ENCODE measurements at regions not wholly inside any gene's neighbourhood (a gene's known extent, or its start where the extent isn't known, plus 50 kb on each side); places are given as distances from the start of the nearest gene placed in this dataset.

DNA sequence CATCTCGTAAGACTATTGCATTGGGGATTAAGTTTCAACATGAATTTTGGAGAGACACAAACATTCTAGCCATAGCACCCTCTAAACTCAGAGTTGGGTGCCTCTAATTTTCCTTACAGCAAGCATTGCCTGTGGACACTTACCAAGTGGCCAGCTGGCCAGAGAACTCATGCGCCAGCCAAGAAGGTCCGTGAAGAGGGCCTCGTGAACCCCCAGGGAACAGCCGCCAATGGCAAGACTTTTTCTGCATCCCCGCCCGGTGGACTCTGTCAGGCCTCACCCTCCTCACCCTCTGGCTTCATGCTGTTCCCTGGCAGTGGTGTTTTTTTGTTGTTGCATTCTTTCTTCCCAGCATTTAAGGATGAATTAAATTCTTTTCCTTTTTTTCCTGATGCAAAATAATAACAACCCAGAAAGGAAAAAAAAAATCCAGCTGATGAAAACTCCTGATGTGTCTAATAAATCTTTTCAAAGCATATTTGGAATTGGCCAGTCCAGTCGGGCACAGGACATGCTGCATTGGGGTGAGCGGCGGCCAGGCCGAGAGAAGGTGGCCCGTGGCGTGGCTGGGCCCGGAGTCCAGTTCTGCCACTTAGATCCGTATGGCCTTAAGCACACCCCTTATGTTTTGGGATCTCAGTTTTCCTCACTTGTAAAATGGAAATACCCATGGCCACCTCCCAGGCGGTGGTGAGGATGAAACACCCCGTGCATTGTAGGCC, 191.9 kb upstream of the DIO3 start:
- H2AFZ ChIP-seq (ENCODE audit: low read depth): no peak overlapping the region
- H4K20me1 ChIP-seq (ENCODE audit: insufficient read depth): no peaks in the 10 kb centered on the region
- no peak overlapping the region for H3K4me2 ChIP-seq
- no peak overlapping the region for H3K27ac ChIP-seq (ENCODE audit: low read depth in 2 of 2, low read length in 1 of 2)
- H3K4me3 ChIP-seq (ENCODE audit: low read depth in 2 of 2, low read length in 1 of 2): no peak overlapping the region
- H3K79me2 ChIP-seq (ENCODE audit: insufficient read depth): no peaks in the 10 kb centered on the region
- H3K27me3 ChIP-seq (ENCODE audit: insufficient read depth): no peaks in the 10 kb centered on the region
- H3K9me2 ChIP-seq: no peaks in the 10 kb centered on the region
- TF ChIP-seq, protein P1, sequence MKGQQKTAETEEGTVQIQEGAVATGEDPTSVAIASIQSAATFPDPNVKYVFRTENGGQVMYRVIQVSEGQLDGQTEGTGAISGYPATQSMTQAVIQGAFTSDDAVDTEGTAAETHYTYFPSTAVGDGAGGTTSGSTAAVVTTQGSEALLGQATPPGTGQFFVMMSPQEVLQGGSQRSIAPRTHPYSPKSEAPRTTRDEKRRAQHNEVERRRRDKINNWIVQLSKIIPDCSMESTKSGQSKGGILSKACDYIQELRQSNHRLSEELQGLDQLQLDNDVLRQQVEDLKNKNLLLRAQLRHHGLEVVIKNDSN (IDR thresholded peaks at IDR 0.05; ENCODE audit: borderline replicate concordance, low read depth): no peak
- TF ChIP-seq, protein P2, sequence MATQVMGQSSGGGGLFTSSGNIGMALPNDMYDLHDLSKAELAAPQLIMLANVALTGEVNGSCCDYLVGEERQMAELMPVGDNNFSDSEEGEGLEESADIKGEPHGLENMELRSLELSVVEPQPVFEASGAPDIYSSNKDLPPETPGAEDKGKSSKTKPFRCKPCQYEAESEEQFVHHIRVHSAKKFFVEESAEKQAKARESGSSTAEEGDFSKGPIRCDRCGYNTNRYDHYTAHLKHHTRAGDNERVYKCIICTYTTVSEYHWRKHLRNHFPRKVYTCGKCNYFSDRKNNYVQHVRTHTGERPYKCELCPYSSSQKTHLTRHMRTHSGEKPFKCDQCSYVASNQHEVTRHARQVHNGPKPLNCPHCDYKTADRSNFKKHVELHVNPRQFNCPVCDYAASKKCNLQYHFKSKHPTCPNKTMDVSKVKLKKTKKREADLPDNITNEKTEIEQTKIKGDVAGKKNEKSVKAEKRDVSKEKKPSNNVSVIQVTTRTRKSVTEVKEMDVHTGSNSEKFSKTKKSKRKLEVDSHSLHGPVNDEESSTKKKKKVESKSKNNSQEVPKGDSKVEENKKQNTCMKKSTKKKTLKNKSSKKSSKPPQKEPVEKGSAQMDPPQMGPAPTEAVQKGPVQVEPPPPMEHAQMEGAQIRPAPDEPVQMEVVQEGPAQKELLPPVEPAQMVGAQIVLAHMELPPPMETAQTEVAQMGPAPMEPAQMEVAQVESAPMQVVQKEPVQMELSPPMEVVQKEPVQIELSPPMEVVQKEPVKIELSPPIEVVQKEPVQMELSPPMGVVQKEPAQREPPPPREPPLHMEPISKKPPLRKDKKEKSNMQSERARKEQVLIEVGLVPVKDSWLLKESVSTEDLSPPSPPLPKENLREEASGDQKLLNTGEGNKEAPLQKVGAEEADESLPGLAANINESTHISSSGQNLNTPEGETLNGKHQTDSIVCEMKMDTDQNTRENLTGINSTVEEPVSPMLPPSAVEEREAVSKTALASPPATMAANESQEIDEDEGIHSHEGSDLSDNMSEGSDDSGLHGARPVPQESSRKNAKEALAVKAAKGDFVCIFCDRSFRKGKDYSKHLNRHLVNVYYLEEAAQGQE (IDR thresholded peaks at IDR 0.05; ENCODE audit: low read depth, low read length): no peak
- TF ChIP-seq NRF1 (IDR thresholded peaks at IDR 0.05; ENCODE audit: low read depth, low read length): no peak
- TF ChIP-seq, protein P3, sequence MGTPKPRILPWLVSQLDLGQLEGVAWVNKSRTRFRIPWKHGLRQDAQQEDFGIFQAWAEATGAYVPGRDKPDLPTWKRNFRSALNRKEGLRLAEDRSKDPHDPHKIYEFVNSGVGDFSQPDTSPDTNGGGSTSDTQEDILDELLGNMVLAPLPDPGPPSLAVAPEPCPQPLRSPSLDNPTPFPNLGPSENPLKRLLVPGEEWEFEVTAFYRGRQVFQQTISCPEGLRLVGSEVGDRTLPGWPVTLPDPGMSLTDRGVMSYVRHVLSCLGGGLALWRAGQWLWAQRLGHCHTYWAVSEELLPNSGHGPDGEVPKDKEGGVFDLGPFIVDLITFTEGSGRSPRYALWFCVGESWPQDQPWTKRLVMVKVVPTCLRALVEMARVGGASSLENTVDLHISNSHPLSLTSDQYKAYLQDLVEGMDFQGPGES (IDR thresholded peaks at IDR 0.05; ENCODE audit: low read depth, low read length): no peak
- no peak for TF ChIP-seq TEAD4 (IDR thresholded peaks at IDR 0.05; ENCODE audit: borderline replicate concordance, insufficient read depth)
- TF ChIP-seq ELF1 (IDR thresholded peaks at IDR 0.05): no peak
- TF ChIP-seq TCF12 (IDR thresholded peaks at IDR 0.05): no peak
- no peak for TF ChIP-seq YY1 (IDR thresholded peaks at IDR 0.05; ENCODE audit: low read depth)
- TF ChIP-seq GATA2 (CRISPR knock-in tag; IDR thresholded peaks at IDR 0.05): no peak
- TF ChIP-seq POLR2AphosphoS5 (IDR thresholded peaks at IDR 0.05; ENCODE audit: low read depth, low read length): no peak
- no peak for TF ChIP-seq FOXJ3 (CRISPR knock-in tag; IDR thresholded peaks at IDR 0.05)
- TF ChIP-seq SMC3 (IDR thresholded peaks at IDR 0.05; ENCODE audit: low read depth, low read length): no peak
- no peaks in the 10 kb centered on the region for H3F3A ChIP-seq (replicated peaks; ENCODE audit: insufficient read depth)
- H3K36me3 ChIP-seq (replicated peaks in 1 of 2; ENCODE audit: control insufficient read depth in 1 of 2, insufficient read depth in 2 of 2, low read length in 1 of 2): no peaks in the 10 kb centered on the region
- peaks cover 0 to 6% of the 10 kb centered on the region in 2 experiments; a peak in 1 of 4 replicates for H3K4me1 ChIP-seq (ENCODE audit: control insufficient read depth in 1 of 2, insufficient read depth in 2 of 2, low read depth in 1 of 2, low read length in 1 of 2)
- POLR2A ChIA-PET: no interaction called here
- no peak for DNase-seq
- no peak overlapping the region for H3K9ac ChIP-seq
- CTCF ChIA-PET: no interaction called here
- H3K9me3 ChIP-seq: no peaks in the 10 kb centered on the region
- WGBS (ENCODE audit: low lambda C conversion rate): 64% methylated on average over 17 of the region's 17 CpGs

Data from SK-N-SH (cell line).